ENCODE measurements at regions not wholly inside any gene's neighbourhood (a gene's known extent, or its start where the extent isn't known, plus 50 kb on each side); places are given as distances from the start of the nearest gene placed in this dataset.

DNA sequence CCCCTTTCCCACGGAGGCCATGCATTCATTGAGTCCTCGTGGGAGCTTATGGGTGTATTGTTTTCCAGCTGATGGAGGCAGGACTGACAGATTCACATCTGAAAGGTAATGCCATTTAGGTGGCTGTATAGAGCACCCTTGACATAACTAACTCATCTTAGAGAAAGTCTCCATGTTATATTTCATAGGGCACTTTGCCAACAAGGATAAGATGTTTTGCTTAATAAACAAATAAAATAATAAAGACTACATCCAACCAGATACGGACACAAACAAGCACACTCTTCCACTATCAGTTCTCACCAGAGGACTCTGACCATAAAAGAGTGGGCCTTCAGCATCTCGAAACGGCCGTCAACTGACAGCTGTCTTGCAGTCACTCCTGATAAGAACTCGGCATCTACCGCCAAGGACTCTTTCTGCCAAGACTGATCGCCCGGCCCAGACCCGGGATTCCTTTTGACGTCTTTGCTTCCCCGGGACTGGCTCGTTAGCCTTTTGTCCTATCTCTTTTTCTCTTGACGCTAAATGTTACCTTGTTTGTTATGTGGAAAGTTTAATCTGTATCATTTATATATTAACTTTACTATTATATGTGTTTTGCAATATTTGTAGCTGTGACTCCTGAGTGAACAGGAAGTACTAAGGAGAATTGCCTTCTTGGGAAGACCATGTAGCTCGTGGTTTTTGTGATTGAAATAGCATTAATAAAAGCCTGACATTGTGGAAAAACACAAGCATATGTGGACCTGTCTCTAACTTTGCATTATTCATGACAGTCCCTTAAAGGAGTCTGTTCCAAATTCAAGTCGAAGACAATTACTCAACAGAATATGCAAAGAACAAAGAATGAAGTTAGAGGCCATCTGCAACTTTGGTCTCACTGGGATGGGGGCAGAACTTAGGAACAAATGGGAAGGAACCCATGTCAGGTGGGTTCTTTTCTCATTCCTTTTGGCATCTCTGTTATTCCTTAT, 195.1 kb downstream of the LPIN1 start:
- Histone ChIP-seq H3K36me3 (replicated peaks in 1 of 2; ENCODE audit: insufficient read depth in 1 of 2, low read depth in 2 of 2) (no peaks in the 10 kb centered on the region), H3K27me3 (no peaks in the 10 kb centered on the region), H3K27ac (no peak overlapping the region), H3K4me1 (no peaks in the 10 kb centered on the region), H3K9me3 (no peaks in the 10 kb centered on the region), H3K4me3 (no peak overlapping the region)
- ATAC-seq (no peak), DNase-seq (no peak)
- intact Hi-C loops (cut with DNase I) = no loop called here
- TF ChIP-seq, protein P1, sequence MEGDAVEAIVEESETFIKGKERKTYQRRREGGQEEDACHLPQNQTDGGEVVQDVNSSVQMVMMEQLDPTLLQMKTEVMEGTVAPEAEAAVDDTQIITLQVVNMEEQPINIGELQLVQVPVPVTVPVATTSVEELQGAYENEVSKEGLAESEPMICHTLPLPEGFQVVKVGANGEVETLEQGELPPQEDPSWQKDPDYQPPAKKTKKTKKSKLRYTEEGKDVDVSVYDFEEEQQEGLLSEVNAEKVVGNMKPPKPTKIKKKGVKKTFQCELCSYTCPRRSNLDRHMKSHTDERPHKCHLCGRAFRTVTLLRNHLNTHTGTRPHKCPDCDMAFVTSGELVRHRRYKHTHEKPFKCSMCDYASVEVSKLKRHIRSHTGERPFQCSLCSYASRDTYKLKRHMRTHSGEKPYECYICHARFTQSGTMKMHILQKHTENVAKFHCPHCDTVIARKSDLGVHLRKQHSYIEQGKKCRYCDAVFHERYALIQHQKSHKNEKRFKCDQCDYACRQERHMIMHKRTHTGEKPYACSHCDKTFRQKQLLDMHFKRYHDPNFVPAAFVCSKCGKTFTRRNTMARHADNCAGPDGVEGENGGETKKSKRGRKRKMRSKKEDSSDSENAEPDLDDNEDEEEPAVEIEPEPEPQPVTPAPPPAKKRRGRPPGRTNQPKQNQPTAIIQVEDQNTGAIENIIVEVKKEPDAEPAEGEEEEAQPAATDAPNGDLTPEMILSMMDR (IDR thresholded peaks at IDR 0.05) = no peak
- no peak for TF ChIP-seq POLR2A (IDR thresholded peaks at IDR 0.05)
- 61 to 67% methylated on average over 17 of the region's 17 CpGs for WGBS, 2 donors

DNA sequence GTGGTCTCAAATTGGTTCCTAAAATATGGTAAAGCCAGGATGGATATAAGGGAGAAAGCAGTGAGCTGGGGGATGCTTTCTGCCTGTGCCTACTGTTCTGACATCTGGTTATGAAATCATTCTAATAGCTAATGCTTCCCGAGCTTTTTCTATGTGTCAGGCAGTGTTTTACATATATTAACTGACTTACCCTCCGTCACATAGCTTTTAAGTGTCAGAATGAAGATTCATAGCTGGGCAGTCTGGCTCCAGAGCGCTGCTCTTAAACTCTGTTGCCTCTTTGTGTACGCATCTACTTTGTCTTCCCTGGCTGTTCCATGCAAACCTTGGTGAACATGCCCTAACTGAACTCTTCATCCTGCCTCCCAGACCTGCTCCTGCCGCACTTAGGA, 195.7 kb downstream of the LPIN1 start:
- no peaks in the 10 kb centered on the region for H3K9me3 ChIP-seq
- TF ChIP-seq POLR2A (IDR thresholded peaks at IDR 0.05) = no peak
- TF ChIP-seq, protein P1 (IDR thresholded peaks at IDR 0.05) = no peak
- H3K36me3 ChIP-seq (replicated peaks in 1 of 2; ENCODE audit: insufficient read depth in 1 of 2, low read depth in 2 of 2) = no peaks in the 10 kb centered on the region
- intact Hi-C loops (cut with DNase I) = no loop called here
- no peak for ATAC-seq
- H3K4me3 ChIP-seq = no peak overlapping the region
- no peak overlapping the region for H3K27ac ChIP-seq
- no peaks in the 10 kb centered on the region for H3K4me1 ChIP-seq
- WGBS, 2 donors = 79 to 85% methylated on average over 5 of the region's 5 CpGs
- no peak for DNase-seq
- no peaks in the 10 kb centered on the region for H3K27me3 ChIP-seq

DNA sequence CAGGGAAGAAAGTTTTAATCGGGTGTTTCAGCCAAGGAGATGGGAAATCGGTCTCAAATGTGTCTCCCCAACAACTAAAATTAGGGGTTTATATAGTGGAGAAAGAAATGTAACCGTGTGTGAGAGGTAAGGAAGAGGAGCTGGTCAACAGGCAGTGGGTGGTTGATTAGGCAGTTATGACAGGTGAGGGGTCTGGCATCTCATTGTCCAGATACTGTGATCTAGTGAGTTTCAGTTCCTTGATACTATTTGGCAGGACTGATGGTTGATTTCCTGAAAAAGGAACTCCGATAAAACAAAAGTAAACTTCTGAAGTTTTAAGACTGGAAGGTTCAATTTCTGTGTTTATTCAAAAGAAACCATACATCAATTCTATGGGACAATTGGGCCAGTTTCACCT, 197.9 kb downstream of the LPIN1 start:
- ATAC-seq (no peak), DNase-seq (no peak)
- Histone ChIP-seq H3K27ac (no peak overlapping the region), H3K27me3 (no peaks in the 10 kb centered on the region), H3K4me1 (no peaks in the 10 kb centered on the region), H3K4me3 (no peak overlapping the region), H3K36me3 (replicated peaks in 1 of 2; ENCODE audit: insufficient read depth in 1 of 2, low read depth in 2 of 2) (no peaks in the 10 kb centered on the region), H3K9me3 (no peaks in the 10 kb centered on the region)
- intact Hi-C loops (cut with DNase I) = no loop called here
- TF ChIP-seq, protein P1 (IDR thresholded peaks at IDR 0.05) = no peak
- TF ChIP-seq POLR2A (IDR thresholded peaks at IDR 0.05) = no peak
- WGBS, 2 donors = 79 to 82% methylated on average over 4 of the region's 4 CpGs

DNA sequence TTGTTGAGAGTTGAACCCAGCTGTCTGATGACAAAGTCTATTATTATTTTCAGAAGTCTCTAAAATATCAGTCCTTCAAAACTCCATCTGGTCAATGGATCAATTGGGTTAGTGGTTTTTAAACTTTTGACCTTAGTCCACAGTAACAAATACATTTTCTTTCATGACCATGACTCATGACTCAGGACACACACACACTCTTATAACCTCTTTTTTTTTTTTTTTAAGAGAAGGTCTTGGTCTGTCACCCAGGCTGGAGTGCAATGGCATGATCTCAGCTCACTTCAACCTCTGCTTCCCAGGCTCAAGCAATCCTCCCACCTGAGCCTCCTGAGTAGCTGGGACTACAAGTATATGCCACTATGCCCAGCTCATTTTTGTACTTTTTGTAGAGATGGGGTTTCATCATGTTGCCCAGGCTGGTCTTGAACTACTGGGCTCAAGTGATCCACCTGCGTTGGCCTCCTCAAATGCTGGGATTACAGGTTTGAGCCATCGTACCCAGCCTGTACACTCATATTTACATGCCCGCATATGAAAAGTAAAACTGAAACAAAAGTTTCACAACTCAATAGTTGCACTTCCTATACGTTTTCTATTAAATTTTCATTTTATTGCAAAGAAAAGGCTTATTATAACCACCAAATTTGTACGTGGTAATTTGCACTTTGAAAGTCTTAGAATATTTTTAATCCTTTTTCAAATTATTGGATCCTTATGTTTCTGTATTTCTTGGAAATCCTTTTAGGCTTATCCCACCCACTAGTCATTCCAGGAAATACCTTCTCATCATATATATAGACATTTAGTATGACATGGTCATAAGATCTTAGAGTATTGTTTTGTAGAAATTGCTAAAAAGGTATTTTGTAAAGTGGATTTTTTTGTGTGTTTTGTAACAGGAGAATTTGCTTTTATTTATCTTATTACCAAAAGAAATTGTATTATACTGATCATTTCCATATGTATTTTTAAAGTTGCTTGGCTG, 199.0 kb downstream of the LPIN1 start:
- WGBS, 2 donors = 49 to 61% methylated on average over 5 of the region's 5 CpGs
- H3K27ac ChIP-seq = no peak overlapping the region
- ATAC-seq (no peak), DNase-seq (no peak)
- intact Hi-C loops (cut with DNase I) = no loop called here
- H3K9me3 ChIP-seq = no peaks in the 10 kb centered on the region
- no peaks in the 10 kb centered on the region for H3K36me3 ChIP-seq (replicated peaks in 1 of 2; ENCODE audit: insufficient read depth in 1 of 2, low read depth in 2 of 2)
- H3K27me3 ChIP-seq = no peaks in the 10 kb centered on the region
- TF ChIP-seq POLR2A (IDR thresholded peaks at IDR 0.05) = no peak
- TF ChIP-seq, protein P1 (IDR thresholded peaks at IDR 0.05) = no peak
- no peak overlapping the region for H3K4me3 ChIP-seq
- no peaks in the 10 kb centered on the region for H3K4me1 ChIP-seq
